ENCODE measurements at regions not wholly inside any gene's neighbourhood (a gene's known extent, or its start where the extent isn't known, plus 50 kb on each side); places are given as distances from the start of the nearest gene placed in this dataset.

DNA sequence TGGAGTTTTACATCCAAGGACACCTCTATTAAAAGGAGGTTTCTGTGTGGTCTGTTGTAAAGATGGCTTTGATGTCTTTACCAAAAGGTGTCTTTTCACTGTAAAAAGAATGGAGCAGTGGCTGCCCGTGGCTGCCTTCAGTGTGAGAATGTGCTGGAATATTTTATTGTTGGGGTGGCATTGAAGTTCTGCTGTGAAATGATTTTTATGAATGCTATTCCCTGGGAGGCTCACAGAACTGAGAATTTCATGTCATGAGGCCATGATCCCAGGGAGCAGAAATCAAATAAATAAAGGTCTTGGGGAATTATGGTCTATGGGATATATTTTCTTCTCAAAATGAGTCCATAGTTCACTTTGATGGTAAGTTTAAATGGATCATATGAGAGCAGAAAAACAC is 425.2 kb upstream of the ZNF608 start:
- H3K27ac ChIP-seq (ENCODE audit: low read length): peak overlapping the region; percentile 52; the same call in 1 of the 2 replicates
- no peaks in the 10 kb centered on the region for H3K36me3 ChIP-seq (ENCODE audit: control insufficient read depth, insufficient read depth, low read length)
- no peak for DNase-seq (ENCODE audit: low read depth, low spot score)
- in situ Hi-C loops (cut with HindIII; ENCODE audit: low pct_unique_long_range_greater_than_20kb, low sequenced_read_pairs) (no loop called here), intact Hi-C loops (cut with micrococcal nuclease; ENCODE audit: unreplicated experiment) (no loop called here)
- peaks cover 12% of the 10 kb centered on the region; the same call in 1 of the 2 replicates for H3K9me3 ChIP-seq (ENCODE audit: control insufficient read depth, insufficient read depth, low read depth, low read length)
- POLR2A ChIA-PET: no interaction called here
- H3K27me3 ChIP-seq (ENCODE audit: control insufficient read depth, insufficient read depth, low read length): no peaks in the 10 kb centered on the region
- ATAC-seq: no peak
- CTCF ChIA-PET: no interaction called here
- H3K4me3 ChIP-seq (ENCODE audit: low read depth in 2 of 2, low read length in 2 of 2): no peak overlapping the region
- TF ChIP-seq, protein P1, sequence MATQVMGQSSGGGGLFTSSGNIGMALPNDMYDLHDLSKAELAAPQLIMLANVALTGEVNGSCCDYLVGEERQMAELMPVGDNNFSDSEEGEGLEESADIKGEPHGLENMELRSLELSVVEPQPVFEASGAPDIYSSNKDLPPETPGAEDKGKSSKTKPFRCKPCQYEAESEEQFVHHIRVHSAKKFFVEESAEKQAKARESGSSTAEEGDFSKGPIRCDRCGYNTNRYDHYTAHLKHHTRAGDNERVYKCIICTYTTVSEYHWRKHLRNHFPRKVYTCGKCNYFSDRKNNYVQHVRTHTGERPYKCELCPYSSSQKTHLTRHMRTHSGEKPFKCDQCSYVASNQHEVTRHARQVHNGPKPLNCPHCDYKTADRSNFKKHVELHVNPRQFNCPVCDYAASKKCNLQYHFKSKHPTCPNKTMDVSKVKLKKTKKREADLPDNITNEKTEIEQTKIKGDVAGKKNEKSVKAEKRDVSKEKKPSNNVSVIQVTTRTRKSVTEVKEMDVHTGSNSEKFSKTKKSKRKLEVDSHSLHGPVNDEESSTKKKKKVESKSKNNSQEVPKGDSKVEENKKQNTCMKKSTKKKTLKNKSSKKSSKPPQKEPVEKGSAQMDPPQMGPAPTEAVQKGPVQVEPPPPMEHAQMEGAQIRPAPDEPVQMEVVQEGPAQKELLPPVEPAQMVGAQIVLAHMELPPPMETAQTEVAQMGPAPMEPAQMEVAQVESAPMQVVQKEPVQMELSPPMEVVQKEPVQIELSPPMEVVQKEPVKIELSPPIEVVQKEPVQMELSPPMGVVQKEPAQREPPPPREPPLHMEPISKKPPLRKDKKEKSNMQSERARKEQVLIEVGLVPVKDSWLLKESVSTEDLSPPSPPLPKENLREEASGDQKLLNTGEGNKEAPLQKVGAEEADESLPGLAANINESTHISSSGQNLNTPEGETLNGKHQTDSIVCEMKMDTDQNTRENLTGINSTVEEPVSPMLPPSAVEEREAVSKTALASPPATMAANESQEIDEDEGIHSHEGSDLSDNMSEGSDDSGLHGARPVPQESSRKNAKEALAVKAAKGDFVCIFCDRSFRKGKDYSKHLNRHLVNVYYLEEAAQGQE (IDR thresholded peaks at IDR 0.05; ENCODE audit: insufficient read depth in 1 of 2, low read depth in 2 of 2, low read length in 1 of 2): no peak
- TF ChIP-seq SIN3A (IDR thresholded peaks at IDR 0.05; ENCODE audit: borderline replicate concordance, insufficient read depth, low read depth, low read length) (no peak), POLR2AphosphoS5 (IDR thresholded peaks at IDR 0.05; ENCODE audit: low read depth, low read length) (no peak), TCF7L2 (IDR thresholded peaks at IDR 0.05; ENCODE audit: low read depth, low read length) (no peak)
- TF ChIP-seq, protein P2, sequence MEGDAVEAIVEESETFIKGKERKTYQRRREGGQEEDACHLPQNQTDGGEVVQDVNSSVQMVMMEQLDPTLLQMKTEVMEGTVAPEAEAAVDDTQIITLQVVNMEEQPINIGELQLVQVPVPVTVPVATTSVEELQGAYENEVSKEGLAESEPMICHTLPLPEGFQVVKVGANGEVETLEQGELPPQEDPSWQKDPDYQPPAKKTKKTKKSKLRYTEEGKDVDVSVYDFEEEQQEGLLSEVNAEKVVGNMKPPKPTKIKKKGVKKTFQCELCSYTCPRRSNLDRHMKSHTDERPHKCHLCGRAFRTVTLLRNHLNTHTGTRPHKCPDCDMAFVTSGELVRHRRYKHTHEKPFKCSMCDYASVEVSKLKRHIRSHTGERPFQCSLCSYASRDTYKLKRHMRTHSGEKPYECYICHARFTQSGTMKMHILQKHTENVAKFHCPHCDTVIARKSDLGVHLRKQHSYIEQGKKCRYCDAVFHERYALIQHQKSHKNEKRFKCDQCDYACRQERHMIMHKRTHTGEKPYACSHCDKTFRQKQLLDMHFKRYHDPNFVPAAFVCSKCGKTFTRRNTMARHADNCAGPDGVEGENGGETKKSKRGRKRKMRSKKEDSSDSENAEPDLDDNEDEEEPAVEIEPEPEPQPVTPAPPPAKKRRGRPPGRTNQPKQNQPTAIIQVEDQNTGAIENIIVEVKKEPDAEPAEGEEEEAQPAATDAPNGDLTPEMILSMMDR (IDR thresholded peaks at IDR 0.05): no peak
- H3K4me1 ChIP-seq (ENCODE audit: control insufficient read depth, insufficient read depth, low read length): peaks cover 10% of the 10 kb centered on the region; the same call in 1 of the 2 replicates
- BruUV-seq (replicated peaks): no TSS peak

DNA sequence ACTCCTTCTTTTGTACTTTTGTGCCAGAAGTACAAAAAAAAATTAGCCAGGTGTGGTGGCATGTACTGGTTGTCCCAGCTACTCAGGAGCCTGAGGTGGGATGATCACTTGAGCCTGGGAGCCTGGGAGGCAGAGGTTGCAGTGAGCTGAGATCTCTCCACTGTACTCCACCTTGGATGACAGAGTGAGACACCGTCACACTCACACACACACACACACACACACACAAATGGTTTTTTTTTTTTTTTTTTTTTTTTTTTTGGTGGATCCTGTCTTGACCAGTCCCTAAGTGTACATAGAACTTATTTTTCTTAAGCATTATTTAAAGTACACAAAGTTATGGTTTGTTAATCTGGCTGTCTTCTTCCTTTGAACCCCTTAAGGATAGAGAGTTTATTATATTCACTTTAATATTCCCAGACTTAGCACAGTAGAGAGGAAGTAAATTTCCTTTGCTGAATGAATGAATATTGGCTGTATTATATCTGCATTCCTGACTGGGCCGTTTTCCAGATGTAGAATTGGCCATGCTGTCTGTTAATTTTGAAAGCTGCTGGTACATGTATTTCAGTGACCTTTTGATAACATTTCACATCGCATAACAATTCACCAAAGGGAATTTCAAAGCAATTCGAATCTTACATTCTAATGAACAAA is 429.0 kb upstream of the ZNF608 start:
- intact Hi-C loops (cut with micrococcal nuclease; ENCODE audit: unreplicated experiment) (no loop called here), in situ Hi-C loops (cut with HindIII; ENCODE audit: low pct_unique_long_range_greater_than_20kb, low sequenced_read_pairs) (no loop called here)
- BruUV-seq (replicated peaks): no TSS peak
- TF ChIP-seq TCF7L2 (IDR thresholded peaks at IDR 0.05; ENCODE audit: low read depth, low read length) (no peak), SIN3A (IDR thresholded peaks at IDR 0.05; ENCODE audit: borderline replicate concordance, insufficient read depth, low read depth, low read length) (no peak), POLR2AphosphoS5 (IDR thresholded peaks at IDR 0.05; ENCODE audit: low read depth, low read length) (no peak)
- TF ChIP-seq, protein P2 (IDR thresholded peaks at IDR 0.05): no peak
- TF ChIP-seq, protein P1 (IDR thresholded peaks at IDR 0.05; ENCODE audit: insufficient read depth in 1 of 2, low read depth in 2 of 2, low read length in 1 of 2): no peak
- H3K27me3 ChIP-seq (ENCODE audit: control insufficient read depth, insufficient read depth, low read length): no peaks in the 10 kb centered on the region
- DNase-seq (ENCODE audit: low read depth, low spot score): no peak
- peak overlapping the region; percentile 74 for H3K27ac ChIP-seq (ENCODE audit: low read length)
- peaks cover 10% of the 10 kb centered on the region; the same call in 1 of the 2 replicates for H3K4me1 ChIP-seq (ENCODE audit: control insufficient read depth, insufficient read depth, low read length)
- H3K36me3 ChIP-seq (ENCODE audit: control insufficient read depth, insufficient read depth, low read length): no peaks in the 10 kb centered on the region
- CTCF ChIA-PET: no interaction called here
- no peak overlapping the region for H3K4me3 ChIP-seq (ENCODE audit: low read depth in 2 of 2, low read length in 2 of 2)
- POLR2A ChIA-PET: no interaction called here
- no peak for ATAC-seq
- no peaks in the 10 kb centered on the region for H3K9me3 ChIP-seq (ENCODE audit: control insufficient read depth, insufficient read depth, low read depth, low read length)
